GM08714 (cell line): ENCODE measurements at regions not wholly inside any gene's neighbourhood (a gene's known extent, or its start where the extent isn't known, plus 50 kb on each side); places are given as distances from the start of the nearest gene placed in this dataset.

Experiments used
- H3K4me3 ChIP-seq: fragments of 200-500 bp; sonication (Bioruptor generic); 2 replicates; pipeline ENCODE4 v1.5.1; 2014; ENCODE audit warnings: mild to moderate bottlenecking, low read length, inconsistent platforms
- ZNF274 ChIP-seq: IDR thresholded peaks from 2 replicates; pipeline ENCODE4 v1.6.1; 2012; ENCODE audit warnings: mild to moderate bottlenecking, low read depth, low read length

- no peak for TF ChIP-seq ZNF274
- no peak overlapping the region for H3K4me3 ChIP-seq
These were observed 66.3 kb downstream of the ITM2A start for GRCh38 chrX:79300856-79301255.

- no peak overlapping the region for H3K4me3 ChIP-seq
- no peak for TF ChIP-seq ZNF274
These were observed 76.5 kb downstream of the ITM2A start for GRCh38 chrX:79290596-79290995.

GRCh38 chrX:79288733-79289132 lies 78.4 kb downstream of the ITM2A start:
- no peak overlapping the region for H3K4me3 ChIP-seq
- TF ChIP-seq ZNF274: no peak

GRCh38 chrX:79287724-79288123 lies 79.4 kb downstream of the ITM2A start:
- no peak overlapping the region for H3K4me3 ChIP-seq
- no peak for TF ChIP-seq ZNF274

- H3K4me3 ChIP-seq: no peak overlapping the region
- TF ChIP-seq ZNF274: no peak
These were observed 85.4 kb downstream of the ITM2A start for GRCh38 chrX:79281775-79282174.

DNA sequence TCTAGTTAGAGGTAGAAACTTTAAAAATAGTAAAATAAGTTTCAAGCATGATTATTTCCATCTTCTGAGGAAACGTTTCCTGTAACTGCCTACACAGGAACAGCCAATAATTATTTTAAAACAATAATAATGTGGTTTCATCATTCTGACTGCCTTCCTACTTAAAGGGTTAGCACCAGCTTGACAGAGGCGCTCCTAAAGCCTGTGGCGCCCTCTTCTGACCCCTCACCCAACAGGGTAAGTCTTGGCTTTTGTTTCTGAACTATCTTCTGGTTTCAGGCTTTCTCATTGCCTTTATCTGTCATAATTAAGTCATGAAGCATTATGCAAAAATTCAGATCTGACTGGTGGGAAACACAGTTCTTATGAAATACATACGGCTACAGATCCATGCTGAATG lies 96.7 kb downstream of the ITM2A start:
- no peak overlapping the region for H3K4me3 ChIP-seq
- TF ChIP-seq ZNF274: no peak

DNA sequence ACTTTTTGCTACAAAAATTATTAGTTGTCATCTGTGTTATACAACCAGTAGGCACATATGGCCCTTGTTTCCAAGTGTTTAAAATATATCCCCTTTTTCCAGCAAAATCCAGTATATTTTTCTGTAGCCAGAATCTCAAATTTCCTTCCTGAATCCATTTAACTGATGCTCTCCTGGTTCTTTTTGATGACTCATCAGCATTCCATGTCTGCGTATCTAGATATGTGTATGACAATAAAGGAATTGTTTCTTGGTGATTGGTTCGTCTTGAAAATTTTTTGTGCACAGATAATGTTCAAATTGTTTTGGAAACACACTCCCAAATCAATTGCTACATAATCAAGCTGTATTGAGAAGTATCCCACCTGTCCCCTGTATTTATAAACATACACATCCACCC lies 98.3 kb downstream of the ITM2A start:
- no peak overlapping the region for H3K4me3 ChIP-seq
- no peak for TF ChIP-seq ZNF274

- TF ChIP-seq ZNF274: no peak
- no peak overlapping the region for H3K4me3 ChIP-seq
These were observed 100.4 kb downstream of the ITM2A start for GRCh38 chrX:79266702-79267101.

DNA sequence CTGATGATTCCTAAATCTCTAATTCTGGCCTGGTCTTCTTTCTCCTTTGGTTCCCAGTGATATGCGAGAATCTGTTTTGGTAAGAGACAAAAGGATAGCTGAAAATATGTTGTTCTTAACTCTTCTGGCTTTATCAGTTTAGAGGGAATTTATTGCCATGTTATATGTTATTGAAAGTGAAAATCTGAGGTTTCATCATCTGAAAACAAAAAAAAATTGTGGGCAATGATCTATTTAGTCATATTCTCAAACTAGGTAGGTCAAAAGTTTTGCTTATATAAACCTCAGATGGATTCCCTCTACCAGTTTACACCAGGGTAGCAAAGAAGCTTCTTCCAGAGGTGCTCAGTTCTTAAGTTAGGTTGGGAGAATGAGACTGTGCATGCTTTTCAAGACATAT lies 103.6 kb downstream of the ITM2A start:
- TF ChIP-seq ZNF274: no peak
- H3K4me3 ChIP-seq: no peak overlapping the region

DNA sequence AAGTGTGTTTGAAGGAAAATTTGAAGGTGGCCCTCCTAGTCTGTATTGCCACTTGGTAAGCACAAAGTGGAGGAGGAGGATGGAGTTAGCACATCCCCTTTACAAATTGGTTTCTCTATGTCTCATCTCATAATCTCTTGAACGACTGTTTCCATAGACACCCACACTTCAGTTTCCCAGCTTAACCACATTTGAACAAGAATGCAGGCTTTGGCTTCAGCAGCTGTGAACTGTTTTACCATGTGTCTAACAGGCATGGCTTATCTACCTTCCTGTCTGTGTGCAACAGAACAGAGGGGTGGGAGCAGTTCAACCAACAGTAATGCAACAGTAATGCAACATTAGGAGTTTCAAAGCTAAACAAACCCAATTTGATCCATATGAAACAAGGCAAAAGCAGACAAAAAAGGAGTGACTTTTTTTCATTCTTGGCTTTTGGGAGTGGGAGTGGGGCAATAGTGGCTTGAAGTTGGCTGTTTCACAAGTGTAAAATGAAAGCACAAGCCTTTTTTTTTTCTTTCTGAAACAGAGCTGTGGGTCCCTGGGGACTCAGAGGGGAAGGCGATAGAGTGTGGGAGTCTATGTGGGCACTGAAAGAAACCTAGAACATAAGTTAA lies 108.0 kb downstream of the ITM2A start:
- TF ChIP-seq ZNF274: no peak
- peak overlapping the region; percentile 60; the same call in 1 of the 2 replicates for H3K4me3 ChIP-seq

GRCh38 chrX:79243691-79244090 lies 99.2 kb downstream of the GPR174 start:
- no peak for TF ChIP-seq ZNF274
- no peak overlapping the region for H3K4me3 ChIP-seq

- no peak for TF ChIP-seq ZNF274
- no peak overlapping the region for H3K4me3 ChIP-seq
These were observed 91.4 kb downstream of the GPR174 start for GRCh38 chrX:79235899-79236298.

- no peak for TF ChIP-seq ZNF274
These were observed 87.2 kb downstream of the GPR174 start for GRCh38 chrX:79231662-79232061.

More at GRCh38 chrX:79231662-79232061, 87.2 kb downstream of the GPR174 start:
- H3K4me3 ChIP-seq: no peak overlapping the region
